Bronchial epithelial cell (primary cell): ENCODE measurements at regions not wholly inside any gene's neighbourhood (a gene's known extent, or its start where the extent isn't known, plus 50 kb on each side); places are given as distances from the start of the nearest gene placed in this dataset.

Source experiments
- DNase-seq: peaks from one replicate; pipeline ENCODE4 v3.0.0-alpha.2; 2010; ENCODE audit warnings: low read depth
- FAIRE-seq: peaks from 2 replicates; lab custom pipeline; 2011; peaks lifted over from hg19 to GRCh38; lab: Jason Lieb, UNC
- H3K27me3 ChIP-seq: 2 replicates; pipeline ENCODE4 v1.5.1; 2011; ENCODE audit warnings: low read length; ENCODE audit not compliant: control insufficient read depth, insufficient read depth
- H3K36me3 ChIP-seq: 2 replicates; pipeline ENCODE4 v1.5.1; 2011; ENCODE audit warnings: low read length; ENCODE audit not compliant: control insufficient read depth, insufficient read depth
- H3K4me3 ChIP-seq: 2 replicates; pipeline ENCODE4 v1.5.1; 2011; ENCODE audit warnings: mild to moderate bottlenecking, low read depth, low read length, control low read depth
- TF ChIP-seq, protein P1 (sequence below): IDR thresholded peaks from 2 replicates; pipeline ENCODE4 v1.5.1; 2011; ENCODE audit warnings: mild to moderate bottlenecking, moderate library complexity, low read length, control low read depth, inconsistent platforms; ENCODE audit not compliant: insufficient read depth, severe bottlenecking

DNA sequence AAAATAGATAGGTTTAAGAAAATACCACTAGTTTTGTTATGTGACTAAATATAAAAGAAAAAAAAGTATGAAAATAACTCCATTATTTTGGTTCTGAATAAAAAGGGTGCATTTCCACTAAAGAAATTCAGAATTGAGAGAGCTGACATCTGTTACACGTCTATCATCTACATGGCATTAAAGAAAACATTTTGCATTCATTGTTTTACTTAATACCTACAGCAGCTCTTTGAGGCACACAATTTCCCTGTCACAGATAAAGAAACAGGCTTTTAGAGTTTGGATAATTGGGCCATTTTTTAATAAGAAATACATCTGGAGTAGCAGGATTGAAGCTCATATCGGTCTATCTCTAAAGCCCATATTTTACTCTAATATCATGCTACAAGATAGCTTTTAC is 145.7 kb upstream of the LUZP2 start:
- H3K4me3 ChIP-seq = no peak overlapping the region
- H3K36me3 ChIP-seq = no peaks in the 10 kb centered on the region
- DNase-seq = no peak
- FAIRE-seq = no peak
- H3K27me3 ChIP-seq = no peaks in the 10 kb centered on the region
- TF ChIP-seq, protein P1, sequence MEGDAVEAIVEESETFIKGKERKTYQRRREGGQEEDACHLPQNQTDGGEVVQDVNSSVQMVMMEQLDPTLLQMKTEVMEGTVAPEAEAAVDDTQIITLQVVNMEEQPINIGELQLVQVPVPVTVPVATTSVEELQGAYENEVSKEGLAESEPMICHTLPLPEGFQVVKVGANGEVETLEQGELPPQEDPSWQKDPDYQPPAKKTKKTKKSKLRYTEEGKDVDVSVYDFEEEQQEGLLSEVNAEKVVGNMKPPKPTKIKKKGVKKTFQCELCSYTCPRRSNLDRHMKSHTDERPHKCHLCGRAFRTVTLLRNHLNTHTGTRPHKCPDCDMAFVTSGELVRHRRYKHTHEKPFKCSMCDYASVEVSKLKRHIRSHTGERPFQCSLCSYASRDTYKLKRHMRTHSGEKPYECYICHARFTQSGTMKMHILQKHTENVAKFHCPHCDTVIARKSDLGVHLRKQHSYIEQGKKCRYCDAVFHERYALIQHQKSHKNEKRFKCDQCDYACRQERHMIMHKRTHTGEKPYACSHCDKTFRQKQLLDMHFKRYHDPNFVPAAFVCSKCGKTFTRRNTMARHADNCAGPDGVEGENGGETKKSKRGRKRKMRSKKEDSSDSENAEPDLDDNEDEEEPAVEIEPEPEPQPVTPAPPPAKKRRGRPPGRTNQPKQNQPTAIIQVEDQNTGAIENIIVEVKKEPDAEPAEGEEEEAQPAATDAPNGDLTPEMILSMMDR = no peak

GRCh38 chr11:24356501-24356900 is 140.4 kb upstream of the LUZP2 start:
- TF ChIP-seq, protein P1 = no peak
- no peak for DNase-seq
- Histone ChIP-seq H3K27me3 (no peaks in the 10 kb centered on the region), H3K36me3 (no peaks in the 10 kb centered on the region), H3K4me3 (no peak overlapping the region)
- FAIRE-seq = no peak

DNA sequence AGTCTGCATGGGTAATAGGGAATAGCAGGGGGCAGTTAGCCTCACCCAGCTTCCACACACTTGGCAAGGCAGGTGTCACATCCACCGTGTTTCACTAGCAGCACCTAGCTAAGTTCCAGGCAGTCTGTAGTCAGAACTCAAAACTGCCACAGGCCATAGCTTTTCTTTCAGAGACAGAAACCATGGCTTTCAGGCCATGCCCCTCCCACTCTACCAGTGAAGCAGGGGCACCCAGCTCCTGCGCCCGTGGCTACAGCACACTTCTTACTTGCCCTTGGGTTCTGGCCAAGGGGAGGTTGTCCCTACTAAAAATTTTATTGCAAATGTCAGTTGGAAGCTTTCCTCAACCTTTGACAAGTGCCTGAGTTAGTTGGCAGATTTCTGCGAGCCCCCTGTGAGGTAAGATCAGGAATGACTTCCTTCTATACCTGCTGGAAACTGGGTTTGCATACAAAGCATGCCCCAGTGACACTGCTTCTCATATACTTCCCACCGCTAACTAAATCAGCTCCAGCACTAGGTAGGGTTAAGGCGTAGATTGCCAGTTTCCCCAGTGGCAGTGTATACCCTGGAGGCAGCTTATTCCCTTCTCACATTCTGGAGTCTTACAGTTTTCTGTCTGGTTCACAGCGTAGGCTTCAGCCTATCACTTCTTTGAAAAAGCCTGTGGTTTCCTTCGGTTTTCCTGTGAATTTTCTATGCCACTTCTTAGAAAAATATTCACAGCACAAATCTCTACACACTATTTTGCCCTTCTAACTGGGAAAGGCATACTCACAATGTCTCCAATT is 139.0 kb upstream of the LUZP2 start:
- H3K36me3 ChIP-seq = no peaks in the 10 kb centered on the region
- no peak for DNase-seq
- H3K4me3 ChIP-seq = no peak overlapping the region
- TF ChIP-seq, protein P1 = no peak
- H3K27me3 ChIP-seq = no peaks in the 10 kb centered on the region
- FAIRE-seq = no peak

DNA sequence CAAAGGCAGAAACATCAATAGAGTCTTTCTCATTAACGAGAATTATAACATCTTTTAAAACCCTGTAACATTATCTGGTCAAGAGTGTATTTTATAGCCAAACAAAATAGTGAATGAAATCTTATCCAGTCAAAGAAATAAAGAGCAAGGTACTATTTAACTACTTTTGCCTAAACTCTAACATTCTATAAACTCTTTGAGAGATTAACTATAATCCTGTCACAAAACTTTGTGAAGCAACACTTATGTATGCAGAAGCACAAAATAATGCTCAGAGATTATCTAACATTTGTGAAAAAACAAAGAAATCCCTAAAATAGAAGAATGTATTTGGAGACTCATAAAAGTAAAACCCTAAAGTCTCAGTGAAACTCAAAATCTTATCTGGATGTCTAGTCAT is 124.4 kb upstream of the LUZP2 start:
- no peak for FAIRE-seq
- no peak overlapping the region for H3K4me3 ChIP-seq
- TF ChIP-seq, protein P1 = no peak
- no peak for DNase-seq
- H3K27me3 ChIP-seq = no peaks in the 10 kb centered on the region
- H3K36me3 ChIP-seq = no peaks in the 10 kb centered on the region

DNA sequence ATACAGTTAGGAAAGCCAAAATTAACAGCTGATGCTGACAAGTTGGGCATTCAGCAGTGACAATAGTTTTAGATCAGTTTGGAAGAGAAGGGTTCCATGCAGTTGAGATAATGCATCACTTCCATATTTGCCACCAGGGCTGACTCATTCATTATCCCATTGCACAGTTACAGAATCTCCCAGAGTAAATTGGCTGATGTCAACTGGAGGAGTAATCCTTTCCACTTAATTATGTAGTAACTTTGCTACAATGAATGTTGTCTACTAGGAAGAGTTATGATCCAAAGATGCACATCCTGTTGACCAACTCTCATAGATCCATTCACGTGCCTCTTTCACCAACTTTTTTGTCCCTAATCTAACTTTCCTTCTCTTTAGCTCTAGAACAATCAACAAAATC is 123.3 kb upstream of the LUZP2 start:
- Histone ChIP-seq H3K27me3 (no peaks in the 10 kb centered on the region), H3K4me3 (no peak overlapping the region), H3K36me3 (no peaks in the 10 kb centered on the region)
- TF ChIP-seq, protein P1 = no peak
- DNase-seq = no peak
- FAIRE-seq = no peak

GRCh38 chr11:24375351-24375750 is 121.5 kb upstream of the LUZP2 start:
- no peak for DNase-seq
- Histone ChIP-seq H3K4me3 (no peak overlapping the region), H3K27me3 (no peaks in the 10 kb centered on the region), H3K36me3 (no peaks in the 10 kb centered on the region)
- FAIRE-seq = no peak
- TF ChIP-seq, protein P1 = no peak
